Right lobe of liver (tissue), 6 donors: ENCODE measurements at regions not wholly inside any gene's neighbourhood (a gene's known extent, or its start where the extent isn't known, plus 50 kb on each side); places are given as distances from the start of the nearest gene placed in this dataset.
A peak's percentile ranks its signal among the peaks of the same experiment; 100 is the strongest.

Experiments
- ATAC-seq, 4 donors: fragments of 200-7000 bp; cut with Tn5 transposase; one replicate each; pipeline ENCODE4 v1.9.1; 2020; ENCODE audit warnings: mild to moderate bottlenecking in 4 of 4, moderate library complexity in 4 of 4
- DNase-seq, 3 donors: peaks; one replicate each; pipeline ENCODE4 v3.0.0-alpha.2; 2020
- H3K27ac ChIP-seq, 3 donors: fragments of 200-600 bp; one replicate each; pipeline ENCODE4 v1.8.0; 2022
- H3K27me3 ChIP-seq, 2 donors: fragments of 200-600 bp; one replicate each; pipeline ENCODE4 v1.8.0; 2022
- H3K36me3 ChIP-seq, 4 donors: fragments of 200-600 bp; sonication (generic) in 1 of 4; one replicate each; pipeline versions ENCODE4 v1.5.1 to v1.8.0; 2017 to 2022; ENCODE audit warnings: control low read depth in 1 of 4
- H3K4me1 ChIP-seq, 4 donors: fragments of 200-600 bp; sonication (generic) in 1 of 4; one replicate each; pipeline versions ENCODE4 v1.5.1 to v1.8.0; 2017 to 2022; ENCODE audit warnings: control low read depth in 1 of 4
- H3K4me3 ChIP-seq, 3 donors: fragments of 200-600 bp; one replicate each; pipeline ENCODE4 v1.8.0; 2022
- H3K9me3 ChIP-seq, 4 donors: fragments of 200-600 bp; sonication (generic) in 1 of 4; one replicate each; pipeline versions ENCODE4 v1.5.1 to v1.8.0; 2017 to 2022; ENCODE audit warnings: control low read depth in 1 of 4
- POLR2A ChIP-seq: fragments of 450-650 bp; IDR thresholded peaks from one replicate; pipeline ENCODE4 v1.6.1; 2017; ENCODE audit warnings: antibody characterized with exemption, mild to moderate bottlenecking
- WGBS: methylation state at CpG from one replicate; pipeline ENCODE4 v1.1.6; 2018; ENCODE audit warnings: low coverage, low lambda C conversion rate; ENCODE audit not compliant: insufficient coverage; ENCODE audit errors: missing lambda C conversion rate; 5-methylcytosine and 5-hydroxymethylcytosine counted together
- intact Hi-C, 2 donors: fragments of 100-400 bp; cut with DNase I; formaldehyde crosslinking; loops; one replicate each; pipeline versions ENCODE4 v1.11.2 to v1.14.1; 2022
- TF ChIP-seq, protein P1 (sequence below), 4 donors: fragments of 200-600 bp in 3 of 4; fragments of 450-650 bp in 1 of 4; IDR thresholded peaks; one replicate each; pipeline versions ENCODE4 v1.5.1 to v1.8.0; 2016 to 2022; ENCODE audit warnings: antibody characterized with exemption in 4 of 4, mild to moderate bottlenecking in 2 of 4
- donor health status: DM: no; HTN: yes; CAD: no.
- donor health status: DM: no; HTN: no; CAD: no.
- donor health status: DM: no; HTN: no; CAD: no.
- donor health status: DM: no; HTN: yes; CAD: no.
- donor health status: DM: no; HTN: yes; CAD: no.

DNA sequence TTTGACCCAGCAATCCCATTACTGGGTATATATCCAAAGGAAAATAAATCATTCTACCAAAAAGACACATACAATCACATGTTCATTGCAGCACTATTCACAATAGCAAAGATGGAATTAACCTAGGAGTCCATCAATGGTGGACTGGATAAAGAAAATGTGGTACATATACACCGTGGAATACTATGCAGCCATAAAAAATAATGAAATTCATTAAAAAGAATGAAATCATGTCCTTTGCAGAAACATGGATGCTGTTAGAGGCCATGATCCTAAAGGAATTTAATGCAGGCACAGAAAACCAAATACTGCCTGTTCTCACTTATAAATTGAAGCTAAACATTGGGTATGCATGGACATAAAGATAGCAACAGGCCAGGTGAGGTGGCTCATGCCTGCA lies 61.9 kb upstream of the BMP6 start:
- no peaks in the 10 kb centered on the region for H3K27me3 ChIP-seq
- no peaks in the 10 kb centered on the region for H3K4me1 ChIP-seq
- ATAC-seq (no peak), DNase-seq (no peak)
- WGBS = 73% methylated on average over 1 of the region's 1 CpG
- no peaks in the 10 kb centered on the region for H3K9me3 ChIP-seq
- no peaks in the 10 kb centered on the region for H3K36me3 ChIP-seq
- no peak overlapping the region for H3K4me3 ChIP-seq
- no peak for TF ChIP-seq POLR2A
- TF ChIP-seq, protein P1, sequence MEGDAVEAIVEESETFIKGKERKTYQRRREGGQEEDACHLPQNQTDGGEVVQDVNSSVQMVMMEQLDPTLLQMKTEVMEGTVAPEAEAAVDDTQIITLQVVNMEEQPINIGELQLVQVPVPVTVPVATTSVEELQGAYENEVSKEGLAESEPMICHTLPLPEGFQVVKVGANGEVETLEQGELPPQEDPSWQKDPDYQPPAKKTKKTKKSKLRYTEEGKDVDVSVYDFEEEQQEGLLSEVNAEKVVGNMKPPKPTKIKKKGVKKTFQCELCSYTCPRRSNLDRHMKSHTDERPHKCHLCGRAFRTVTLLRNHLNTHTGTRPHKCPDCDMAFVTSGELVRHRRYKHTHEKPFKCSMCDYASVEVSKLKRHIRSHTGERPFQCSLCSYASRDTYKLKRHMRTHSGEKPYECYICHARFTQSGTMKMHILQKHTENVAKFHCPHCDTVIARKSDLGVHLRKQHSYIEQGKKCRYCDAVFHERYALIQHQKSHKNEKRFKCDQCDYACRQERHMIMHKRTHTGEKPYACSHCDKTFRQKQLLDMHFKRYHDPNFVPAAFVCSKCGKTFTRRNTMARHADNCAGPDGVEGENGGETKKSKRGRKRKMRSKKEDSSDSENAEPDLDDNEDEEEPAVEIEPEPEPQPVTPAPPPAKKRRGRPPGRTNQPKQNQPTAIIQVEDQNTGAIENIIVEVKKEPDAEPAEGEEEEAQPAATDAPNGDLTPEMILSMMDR (IDR thresholded peaks at IDR 0.05) = no peak
- H3K27ac ChIP-seq = no peak overlapping the region
- intact Hi-C loops = no loop called here

DNA sequence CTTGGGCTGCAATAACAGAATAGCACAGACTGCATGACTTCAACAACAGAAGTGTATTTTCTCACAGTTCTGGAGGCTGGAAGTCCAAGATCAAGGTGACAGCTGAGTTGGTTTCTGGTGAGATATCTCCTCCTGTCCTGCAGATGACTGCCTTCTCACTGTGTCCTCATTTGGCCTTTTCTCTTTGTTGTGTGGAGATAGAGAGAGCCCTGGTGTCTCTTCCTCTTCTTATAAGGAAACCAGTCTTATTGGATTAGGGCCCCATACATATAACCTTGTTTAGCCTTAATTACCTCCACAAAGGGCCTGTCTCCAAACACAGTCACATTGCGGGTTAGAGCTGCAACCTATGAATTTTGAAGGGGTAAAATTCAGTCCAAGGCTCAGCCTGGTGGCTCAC lies 57.0 kb upstream of the BMP6 start:
- WGBS = 100% methylated on average over 1 of the region's 1 CpG
- no peak for ATAC-seq

DNA sequence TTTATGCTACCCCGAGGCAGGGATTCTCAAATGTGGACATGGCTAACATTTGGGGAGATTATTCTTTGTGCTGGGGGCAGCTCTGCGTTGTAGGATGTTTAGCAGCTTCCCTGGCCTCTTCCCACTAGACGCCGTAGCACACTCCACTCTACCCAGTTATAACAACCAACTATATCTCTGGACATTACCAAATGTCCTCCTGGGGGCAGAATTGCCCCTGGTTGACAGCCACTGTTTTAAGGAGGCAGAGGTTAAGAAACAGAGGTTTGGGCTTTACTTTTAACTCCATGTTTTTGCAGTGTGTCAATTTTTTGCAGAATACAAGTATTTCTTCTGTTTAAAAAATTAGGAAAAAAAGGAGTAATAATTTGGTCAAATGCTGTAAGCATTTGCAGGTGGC lies 56.2 kb upstream of the BMP6 start:
- WGBS = 56% methylated on average over 4 of the region's 4 CpGs
- TF ChIP-seq, protein P1 (IDR thresholded peaks at IDR 0.05) = peak in 3 of 4 donors; percentile 15 to 24 (median 17)
- TF ChIP-seq POLR2A = no peak
- no peak for DNase-seq
- no peaks in the 10 kb centered on the region for H3K27me3 ChIP-seq
- intact Hi-C loops = no loop called here
- H3K4me1 ChIP-seq = no peaks in the 10 kb centered on the region
- no peak overlapping the region for H3K4me3 ChIP-seq
- no peak overlapping the region for H3K27ac ChIP-seq
- no peaks in the 10 kb centered on the region for H3K9me3 ChIP-seq
- ATAC-seq = peak in 3 of 4 donors; percentile 30 to 54 (median 44)
- H3K36me3 ChIP-seq = no peaks in the 10 kb centered on the region

More for the DNA sequence above, 57.0 kb upstream of the BMP6 start:
- TF ChIP-seq, protein P1 (IDR thresholded peaks at IDR 0.05) = no peak
- no peak for TF ChIP-seq POLR2A
- no peak overlapping the region for H3K4me3 ChIP-seq
- no peaks in the 10 kb centered on the region for H3K4me1 ChIP-seq
- no peaks in the 10 kb centered on the region for H3K9me3 ChIP-seq
- no peaks in the 10 kb centered on the region for H3K36me3 ChIP-seq
- intact Hi-C loops = no loop called here
- H3K27ac ChIP-seq = no peak overlapping the region
- DNase-seq = no peak
- H3K27me3 ChIP-seq = no peaks in the 10 kb centered on the region

DNA sequence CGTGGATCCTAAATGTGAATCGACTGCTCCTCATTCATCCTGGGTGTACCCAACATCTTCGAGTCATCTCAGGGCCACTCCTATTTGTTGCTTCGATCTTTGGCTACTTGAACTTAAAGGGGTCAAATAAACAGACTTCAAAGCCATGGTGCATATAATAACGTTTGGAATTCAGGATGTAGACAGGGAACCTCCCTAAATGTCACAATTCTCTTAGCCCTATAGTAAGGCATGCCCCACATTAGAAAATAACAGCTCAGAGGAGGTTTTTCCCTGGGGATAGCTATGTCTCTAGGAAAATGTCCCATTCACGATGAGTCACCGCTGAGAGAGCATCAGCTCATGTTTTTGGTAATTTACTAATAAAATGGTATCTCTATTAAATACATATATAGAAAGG lies 54.8 kb upstream of the BMP6 start:
- intact Hi-C loops = no loop called here
- no peak for TF ChIP-seq POLR2A
- TF ChIP-seq, protein P1 (IDR thresholded peaks at IDR 0.05) = no peak
- Histone ChIP-seq H3K27ac (no peak overlapping the region), H3K27me3 (no peaks in the 10 kb centered on the region), H3K36me3 (no peaks in the 10 kb centered on the region), H3K4me1 (no peaks in the 10 kb centered on the region), H3K4me3 (no peak overlapping the region), H3K9me3 (no peaks in the 10 kb centered on the region)
- no peak for ATAC-seq
- WGBS = 54% methylated on average over 7 of the region's 7 CpGs
- DNase-seq = no peak

DNA sequence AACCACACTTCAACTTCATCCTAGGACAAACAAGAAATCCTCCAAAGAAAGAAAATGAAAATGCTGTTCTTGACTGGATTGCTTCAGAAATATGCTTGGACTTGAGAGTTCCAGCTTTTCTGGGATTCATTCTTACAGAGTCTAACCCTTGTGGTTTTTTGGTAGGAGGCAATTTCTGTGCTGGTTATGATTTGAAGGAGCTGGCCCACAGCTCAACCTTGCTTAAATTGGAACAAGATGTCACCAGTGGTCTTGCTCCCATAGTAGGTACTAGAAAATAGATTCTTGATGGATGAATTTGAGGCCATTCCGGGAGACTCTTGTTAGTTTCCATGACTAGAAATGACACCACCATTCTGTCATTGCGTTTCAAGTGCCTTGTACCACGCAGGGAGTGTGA lies 54.3 kb upstream of the BMP6 start:
- TF ChIP-seq POLR2A = no peak
- no peaks in the 10 kb centered on the region for H3K36me3 ChIP-seq
- H3K9me3 ChIP-seq = no peaks in the 10 kb centered on the region
- ATAC-seq (no peak), DNase-seq (no peak)
- H3K4me3 ChIP-seq = no peak overlapping the region
- H3K27me3 ChIP-seq = no peaks in the 10 kb centered on the region
- 73% methylated on average over 3 of the region's 3 CpGs for WGBS
- H3K27ac ChIP-seq = no peak overlapping the region
- no peaks in the 10 kb centered on the region for H3K4me1 ChIP-seq
- intact Hi-C loops = no loop called here
